ENCODE measurements at regions not wholly inside any gene's neighbourhood (a gene's known extent, or its start where the extent isn't known, plus 50 kb on each side); places are given as distances from the start of the nearest gene placed in this dataset.
A peak's percentile ranks its signal among the peaks of the same experiment; 100 is the strongest.
"Not testable (repeated sequence)": the region's sequence is repeated elsewhere in the genome, so short reads cannot be mapped to it uniquely, and the experiment has no call there.

- DNase-seq: peak; percentile 60
Observed at GRCh38 chr6:150299873-150300485, 68.8 kb upstream of the IYD start.

- DNase-seq: no peak
Observed at GRCh38 chr6:150301846-150302519, 66.8 kb upstream of the IYD start.

- no peak for DNase-seq
Observed at GRCh38 chr6:150302520-150303176, 66.2 kb upstream of the IYD start.

GRCh38 chr6:150303256-150303655 is 65.6 kb upstream of the IYD start:
- DNase-seq: no peak

- no peak for DNase-seq
Observed at GRCh38 chr6:150304429-150304828, 64.4 kb upstream of the IYD start.

GRCh38 chr6:150306290-150306689 is 62.5 kb upstream of the IYD start:
- no peak for DNase-seq

- DNase-seq: no peak
Observed at GRCh38 chr6:150307520-150307919, 61.3 kb upstream of the IYD start.

GRCh38 chr6:150308812-150309645 is 59.8 kb upstream of the IYD start:
- no peak for DNase-seq

- DNase-seq: no peak
Observed at GRCh38 chr6:150310539-150310938, 58.3 kb upstream of the IYD start.

GRCh38 chr6:150311149-150311944 is 57.5 kb upstream of the IYD start:
- DNase-seq: not testable (repeated sequence)

GRCh38 chr6:150312395-150312794 is 56.4 kb upstream of the IYD start:
- DNase-seq: no peak

- no peak for DNase-seq
Observed at GRCh38 chr6:150312844-150313584, 55.8 kb upstream of the IYD start.

- no peak for DNase-seq
Observed at GRCh38 chr6:150313781-150314180, 55.0 kb upstream of the IYD start.

GRCh38 chr6:150314230-150315188 is 54.3 kb upstream of the IYD start:
- no peak for DNase-seq

GRCh38 chr6:150315626-150316025 is 53.2 kb upstream of the IYD start:
- no peak for DNase-seq

GRCh38 chr6:150316936-150317335 is 51.9 kb upstream of the IYD start:
- DNase-seq: no peak

Measured in left hindlimb (tissue), 1 donor.